Adipocyte (in vitro differentiated cells): ENCODE measurements at regions not wholly inside any gene's neighbourhood (a gene's known extent, or its start where the extent isn't known, plus 50 kb on each side); places are given as distances from the start of the nearest gene placed in this dataset.

Experiments
- DNase-seq: peaks from one replicate; pipeline ENCODE4 v3.0.0-alpha.2; 2015; ENCODE audit warnings: low read depth
- H3K27me3 ChIP-seq: replicated peaks from 2 replicates; pipeline ENCODE4 v1.7.0; 2013; ENCODE audit warnings: mild to moderate bottlenecking, low read length, moderate library complexity; ENCODE audit not compliant: control insufficient read depth, insufficient read depth
- H3K36me3 ChIP-seq: 2 replicates; pipeline ENCODE4 v1.7.0; 2013; ENCODE audit warnings: low read length, mild to moderate bottlenecking, moderate library complexity; ENCODE audit not compliant: control insufficient read depth, insufficient read depth, severe bottlenecking
- H3K4me1 ChIP-seq: 2 replicates; pipeline ENCODE4 v1.7.0; 2013; ENCODE audit warnings: mild to moderate bottlenecking, low read length, moderate library complexity; ENCODE audit not compliant: control insufficient read depth, insufficient read depth
- H3K4me3 ChIP-seq: 2 replicates; pipeline ENCODE4 v1.7.0; 2013; ENCODE audit warnings: mild to moderate bottlenecking, low read length, moderate library complexity
- H3K9ac ChIP-seq: 2 replicates; pipeline ENCODE4 v1.7.0; 2013; ENCODE audit warnings: mild to moderate bottlenecking, low read length, moderate library complexity
- H3K9me3 ChIP-seq: 2 replicates; pipeline ENCODE4 v1.7.0; 2013; ENCODE audit warnings: mild to moderate bottlenecking, low read length, moderate library complexity; ENCODE audit not compliant: control insufficient read depth

DNA sequence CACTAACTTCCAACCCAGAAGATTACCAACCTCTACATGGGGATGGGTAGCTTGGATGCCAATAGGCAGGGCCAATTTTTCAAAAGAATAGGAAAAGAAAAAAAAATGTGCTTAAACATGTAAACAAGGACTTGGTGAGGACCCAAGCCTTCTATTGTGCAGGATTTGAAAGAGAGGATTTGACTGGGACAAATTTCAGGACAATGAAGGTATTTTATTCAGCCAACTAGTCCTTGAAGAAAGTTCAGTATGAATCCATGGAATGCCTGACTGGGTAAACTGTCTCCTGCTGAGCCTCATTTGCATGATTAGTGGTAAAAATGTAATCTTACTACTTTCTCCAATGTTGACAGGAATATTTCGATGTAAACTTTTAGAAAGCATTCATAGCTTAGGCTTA is 192.5 kb upstream of the RORB start:
- Histone ChIP-seq H3K27me3 (no peaks in the 10 kb centered on the region), H3K9me3 (no peaks in the 10 kb centered on the region), H3K4me1 (no peaks in the 10 kb centered on the region), H3K36me3 (no peaks in the 10 kb centered on the region), H3K4me3 (no peak overlapping the region), H3K9ac (no peak overlapping the region)
- DNase-seq, result no peak

- H3K9me3 ChIP-seq, result peaks cover 10% of the 10 kb centered on the region
- H3K9ac ChIP-seq, result no peak overlapping the region
- no peaks in the 10 kb centered on the region for H3K27me3 ChIP-seq
- H3K4me1 ChIP-seq, result no peaks in the 10 kb centered on the region
- DNase-seq, result no peak
- H3K4me3 ChIP-seq, result no peak overlapping the region
- H3K36me3 ChIP-seq, result no peaks in the 10 kb centered on the region
Observed at GRCh38 chr9:74309654-74310053, 187.5 kb upstream of the RORB start.

DNA sequence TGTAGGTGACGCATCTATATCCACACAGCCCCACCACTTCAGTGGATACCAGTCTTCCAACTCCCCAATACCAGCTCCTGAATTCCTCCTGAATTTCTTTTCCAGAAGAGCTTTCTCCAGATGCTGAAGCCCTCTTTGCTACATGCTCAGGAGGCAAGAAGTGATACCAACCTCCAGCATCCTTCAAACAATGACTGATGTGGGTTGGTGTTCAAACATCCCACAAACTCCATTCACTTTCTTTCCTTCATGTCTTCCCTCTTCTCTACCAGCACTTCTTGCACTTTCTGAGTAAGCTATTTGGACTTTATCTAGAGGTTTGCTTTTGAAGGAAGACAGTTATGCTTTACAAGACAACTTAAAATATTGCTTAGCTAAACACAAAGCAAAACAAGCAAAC is 179.9 kb upstream of the RORB start:
- peaks cover under 1% of the 10 kb centered on the region for H3K9me3 ChIP-seq
- no peak for DNase-seq

GRCh38 chr9:74321396-74321795 is 175.7 kb upstream of the RORB start:
- Histone ChIP-seq H3K27me3 (no peaks in the 10 kb centered on the region), H3K4me1 (no peaks in the 10 kb centered on the region), H3K4me3 (no peak overlapping the region), H3K9ac (no peak overlapping the region), H3K9me3 (no peaks in the 10 kb centered on the region), H3K36me3 (no peaks in the 10 kb centered on the region)
- no peak for DNase-seq

More for the DNA sequence above, 179.9 kb upstream of the RORB start:
- Histone ChIP-seq H3K36me3 (no peaks in the 10 kb centered on the region), H3K4me3 (no peak overlapping the region), H3K9ac (no peak overlapping the region), H3K4me1 (no peaks in the 10 kb centered on the region), H3K27me3 (no peaks in the 10 kb centered on the region)

DNA sequence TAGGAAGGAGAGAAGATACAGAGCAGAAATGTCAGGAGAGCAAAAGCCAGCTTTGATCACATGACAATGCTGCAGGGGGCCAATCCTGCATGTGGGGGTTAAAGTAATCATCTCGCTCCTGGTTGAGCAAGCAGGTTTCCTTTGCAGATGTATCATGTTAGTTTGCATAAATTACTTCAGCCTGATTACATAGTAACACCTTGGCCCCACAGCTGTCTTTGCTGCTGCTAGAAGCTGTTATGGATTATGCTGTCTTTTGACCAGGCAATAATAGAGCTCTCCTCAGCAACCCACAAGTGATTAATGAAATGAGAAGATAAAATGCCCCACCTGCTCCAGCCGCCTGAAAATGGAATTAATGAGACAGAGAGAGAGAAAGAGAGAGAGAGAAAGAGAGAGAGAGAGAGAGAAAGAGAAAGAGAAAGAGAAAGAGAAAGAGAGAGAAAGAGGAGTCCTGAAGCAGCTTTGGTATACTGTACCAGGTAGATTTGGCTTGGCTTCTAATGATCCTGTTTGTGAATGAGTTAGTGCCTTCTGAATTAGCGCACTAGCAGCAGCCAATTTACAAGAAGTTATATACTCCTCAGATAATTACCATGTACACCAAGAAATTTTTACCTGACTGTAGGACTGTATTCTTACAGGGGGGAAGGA is 174.3 kb upstream of the RORB start:
- DNase-seq, result no peak
- H3K9ac ChIP-seq, result no peak overlapping the region

GRCh38 chr9:74330487-74331214 is 166.5 kb upstream of the RORB start:
- no peak for DNase-seq

More for the DNA sequence above, 174.3 kb upstream of the RORB start:
- Histone ChIP-seq H3K9me3 (no peaks in the 10 kb centered on the region), H3K4me1 (no peaks in the 10 kb centered on the region), H3K27me3 (no peaks in the 10 kb centered on the region), H3K4me3 (no peak overlapping the region), H3K36me3 (no peaks in the 10 kb centered on the region)

GRCh38 chr9:74331607-74332006 is 165.5 kb upstream of the RORB start:
- Histone ChIP-seq H3K27me3 (peaks cover 11% of the 10 kb centered on the region), H3K4me1 (no peaks in the 10 kb centered on the region), H3K4me3 (no peak overlapping the region), H3K9me3 (no peaks in the 10 kb centered on the region), H3K9ac (no peak overlapping the region), H3K36me3 (no peaks in the 10 kb centered on the region)
- no peak for DNase-seq

More at GRCh38 chr9:74330487-74331214, 166.5 kb upstream of the RORB start:
- H3K36me3 ChIP-seq, result no peaks in the 10 kb centered on the region
- H3K9ac ChIP-seq, result no peak overlapping the region
- H3K4me3 ChIP-seq, result no peak overlapping the region
- no peaks in the 10 kb centered on the region for H3K4me1 ChIP-seq
- H3K9me3 ChIP-seq, result no peaks in the 10 kb centered on the region
- peaks cover 11% of the 10 kb centered on the region for H3K27me3 ChIP-seq

DNA sequence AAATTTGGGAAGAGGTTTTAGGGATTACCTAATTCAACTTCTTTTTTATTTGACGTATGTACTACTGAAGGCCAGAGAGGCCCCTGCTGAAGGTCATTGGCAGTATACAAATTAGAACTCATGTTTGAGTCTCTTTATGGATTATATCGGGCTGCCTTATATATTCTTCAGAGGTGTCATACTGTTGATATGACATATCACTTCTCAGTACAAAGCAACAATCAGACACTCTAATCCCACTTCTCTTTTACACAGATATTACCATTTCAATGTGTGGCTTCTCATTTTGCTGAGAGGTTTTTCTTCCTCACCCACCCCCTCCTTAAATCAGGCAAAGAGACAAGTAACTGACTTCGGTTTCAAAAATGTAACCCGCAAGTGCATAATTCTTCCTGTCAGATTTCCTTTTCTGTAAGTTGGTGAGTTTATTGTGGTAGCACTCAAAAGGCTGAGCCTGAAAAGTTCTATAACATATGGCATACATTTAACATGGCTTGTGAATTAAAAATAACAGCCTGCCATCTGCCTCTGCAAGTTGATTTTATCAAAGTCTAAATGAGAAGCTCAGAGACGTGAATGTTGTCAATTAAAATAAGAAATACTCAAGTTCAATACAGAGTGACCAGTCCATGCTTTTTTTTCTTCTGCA is 163.6 kb upstream of the RORB start:
- no peaks in the 10 kb centered on the region for H3K9me3 ChIP-seq
- peaks cover 8% of the 10 kb centered on the region for H3K27me3 ChIP-seq
- H3K4me3 ChIP-seq, result no peak overlapping the region
- DNase-seq, result no peak
- H3K36me3 ChIP-seq, result no peaks in the 10 kb centered on the region
- no peak overlapping the region for H3K9ac ChIP-seq
- H3K4me1 ChIP-seq, result no peaks in the 10 kb centered on the region

- no peak overlapping the region for H3K4me3 ChIP-seq
- H3K9ac ChIP-seq, result no peak overlapping the region
- H3K9me3 ChIP-seq, result no peaks in the 10 kb centered on the region
- DNase-seq, result no peak
- H3K4me1 ChIP-seq, result no peaks in the 10 kb centered on the region
- H3K36me3 ChIP-seq, result no peaks in the 10 kb centered on the region
- H3K27me3 ChIP-seq, result peaks cover 8% of the 10 kb centered on the region
Observed at GRCh38 chr9:74334271-74334670, 162.9 kb upstream of the RORB start.

DNA sequence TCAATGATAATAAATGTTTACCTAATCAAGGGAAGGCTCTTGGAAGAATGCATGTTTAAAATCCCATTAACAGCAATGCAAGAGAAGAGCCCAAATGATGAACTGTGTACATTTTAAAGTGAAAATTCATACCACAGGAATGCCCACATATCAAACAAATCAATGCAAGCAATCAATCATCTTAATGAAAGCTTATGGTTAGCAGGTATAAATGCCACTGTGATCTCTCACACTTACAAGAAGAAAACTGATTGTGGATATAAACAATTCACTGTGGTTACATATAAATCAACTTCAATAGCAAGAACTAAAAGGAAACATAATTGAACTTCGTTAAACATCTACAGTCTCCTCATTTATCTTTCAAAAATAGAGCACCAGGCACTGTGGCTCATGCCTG is 161.0 kb upstream of the RORB start:
- no peak for DNase-seq
- H3K4me1 ChIP-seq, result no peaks in the 10 kb centered on the region
- no peaks in the 10 kb centered on the region for H3K9me3 ChIP-seq
- H3K4me3 ChIP-seq, result no peak overlapping the region
- H3K27me3 ChIP-seq, result peaks cover 8% of the 10 kb centered on the region
- H3K9ac ChIP-seq, result no peak overlapping the region
- H3K36me3 ChIP-seq, result no peaks in the 10 kb centered on the region

GRCh38 chr9:74348777-74349176 is 148.4 kb upstream of the RORB start:
- Histone ChIP-seq H3K36me3 (no peaks in the 10 kb centered on the region), H3K27me3 (no peaks in the 10 kb centered on the region), H3K9me3 (no peaks in the 10 kb centered on the region), H3K4me3 (no peak overlapping the region), H3K9ac (no peak overlapping the region), H3K4me1 (no peaks in the 10 kb centered on the region)
- DNase-seq, result no peak
